Peyer's patch (tissue), 4 donors: ENCODE measurements at regions not wholly inside any gene's neighbourhood (a gene's known extent, or its start where the extent isn't known, plus 50 kb on each side); places are given as distances from the start of the nearest gene placed in this dataset.

Experiments
- POLR2A ChIP-seq, 2 donors: fragments of 450-650 bp; IDR thresholded peaks; one replicate each; pipeline ENCODE4 v1.5.1; 2017; ENCODE audit warnings: antibody characterized with exemption in 2 of 2, mild to moderate bottlenecking in 2 of 2, moderate library complexity in 2 of 2
- TF ChIP-seq, protein P1 (sequence below), 6 experiments: fragments of 450-650 bp in 4 of 6; fragments of 200-600 bp in 2 of 6; sonication (generic) in 1 of 6; IDR thresholded peaks; one replicate each; pipeline ENCODE4 v1.5.1; 2017 to 2019; ENCODE audit warnings: antibody characterized with exemption in 6 of 6, mild to moderate bottlenecking in 3 of 6, moderate library complexity in 1 of 6

DNA sequence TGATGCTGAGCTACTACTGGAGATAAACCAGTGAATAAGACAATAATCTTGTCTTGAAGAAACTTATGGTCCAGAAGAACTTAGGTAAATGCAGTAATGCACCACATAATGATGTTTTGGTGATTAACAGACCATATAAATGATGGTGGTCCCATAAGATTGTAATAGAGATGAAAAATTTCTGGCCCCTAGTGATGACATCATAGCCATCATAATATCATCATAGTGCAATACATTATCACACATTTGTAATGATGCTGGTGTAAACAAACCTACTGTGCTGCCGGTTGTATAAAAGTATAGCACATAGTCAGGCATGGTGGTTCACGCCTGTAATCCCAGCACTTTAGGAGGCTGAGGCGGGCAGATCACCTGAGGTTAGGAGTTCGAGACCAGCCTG is 846.8 kb downstream of the FSTL5 start:
- TF ChIP-seq, protein P1, sequence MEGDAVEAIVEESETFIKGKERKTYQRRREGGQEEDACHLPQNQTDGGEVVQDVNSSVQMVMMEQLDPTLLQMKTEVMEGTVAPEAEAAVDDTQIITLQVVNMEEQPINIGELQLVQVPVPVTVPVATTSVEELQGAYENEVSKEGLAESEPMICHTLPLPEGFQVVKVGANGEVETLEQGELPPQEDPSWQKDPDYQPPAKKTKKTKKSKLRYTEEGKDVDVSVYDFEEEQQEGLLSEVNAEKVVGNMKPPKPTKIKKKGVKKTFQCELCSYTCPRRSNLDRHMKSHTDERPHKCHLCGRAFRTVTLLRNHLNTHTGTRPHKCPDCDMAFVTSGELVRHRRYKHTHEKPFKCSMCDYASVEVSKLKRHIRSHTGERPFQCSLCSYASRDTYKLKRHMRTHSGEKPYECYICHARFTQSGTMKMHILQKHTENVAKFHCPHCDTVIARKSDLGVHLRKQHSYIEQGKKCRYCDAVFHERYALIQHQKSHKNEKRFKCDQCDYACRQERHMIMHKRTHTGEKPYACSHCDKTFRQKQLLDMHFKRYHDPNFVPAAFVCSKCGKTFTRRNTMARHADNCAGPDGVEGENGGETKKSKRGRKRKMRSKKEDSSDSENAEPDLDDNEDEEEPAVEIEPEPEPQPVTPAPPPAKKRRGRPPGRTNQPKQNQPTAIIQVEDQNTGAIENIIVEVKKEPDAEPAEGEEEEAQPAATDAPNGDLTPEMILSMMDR (IDR thresholded peaks at IDR 0.05), result no peak
- no peak for TF ChIP-seq POLR2A (IDR thresholded peaks at IDR 0.05)
